Breast epithelium (tissue), 3 donors: ENCODE measurements at regions not wholly inside any gene's neighbourhood (a gene's known extent, or its start where the extent isn't known, plus 50 kb on each side); places are given as distances from the start of the nearest gene placed in this dataset.

Experiments
- CTCF ChIP-seq, 3 donors: fragments of 450-650 bp; IDR thresholded peaks; one replicate each; pipeline ENCODE4 v1.5.1; 2016 to 2017; ENCODE audit warnings: antibody characterized with exemption in 3 of 3, mild to moderate bottlenecking in 3 of 3, moderate library complexity in 3 of 3
- POLR2A ChIP-seq: fragments of 450-650 bp; IDR thresholded peaks from one replicate; pipeline ENCODE4 v1.6.1; 2016; ENCODE audit warnings: antibody characterized with exemption, mild to moderate bottlenecking, moderate library complexity

GRCh38 chr7:115683093-115683492 is 347.5 kb downstream of the TFEC start:
- TF ChIP-seq CTCF (IDR thresholded peaks at IDR 0.05): no peak
- no peak for TF ChIP-seq POLR2A
